GM23248 (cell line): ENCODE measurements at regions not wholly inside any gene's neighbourhood (a gene's known extent, or its start where the extent isn't known, plus 50 kb on each side); places are given as distances from the start of the nearest gene placed in this dataset.

Experiments used
- EZH2 ChIP-seq: fragments of 200-600 bp; sonication (generic); IDR thresholded peaks from 2 replicates; pipeline ENCODE4 v1.6.1; 2018; ENCODE audit warnings: antibody characterized with exemption, mild to moderate bottlenecking; ENCODE audit not compliant: insufficient read depth, poor library complexity, severe bottlenecking
- EZH2phosphoT487 ChIP-seq: fragments of 200-600 bp; sonication (generic); IDR thresholded peaks from 2 replicates; pipeline ENCODE4 v1.6.1; 2018; ENCODE audit warnings: antibody characterized with exemption, moderate library complexity, mild to moderate bottlenecking, low read depth; ENCODE audit not compliant: insufficient read depth

GRCh38 chr9:90058182-90058763 is 453.5 kb downstream of the GADD45G start:
- no peak for TF ChIP-seq EZH2
- no peak for TF ChIP-seq EZH2phosphoT487
